ENCODE measurements at regions not wholly inside any gene's neighbourhood (a gene's known extent, or its start where the extent isn't known, plus 50 kb on each side); places are given as distances from the start of the nearest gene placed in this dataset.

DNA sequence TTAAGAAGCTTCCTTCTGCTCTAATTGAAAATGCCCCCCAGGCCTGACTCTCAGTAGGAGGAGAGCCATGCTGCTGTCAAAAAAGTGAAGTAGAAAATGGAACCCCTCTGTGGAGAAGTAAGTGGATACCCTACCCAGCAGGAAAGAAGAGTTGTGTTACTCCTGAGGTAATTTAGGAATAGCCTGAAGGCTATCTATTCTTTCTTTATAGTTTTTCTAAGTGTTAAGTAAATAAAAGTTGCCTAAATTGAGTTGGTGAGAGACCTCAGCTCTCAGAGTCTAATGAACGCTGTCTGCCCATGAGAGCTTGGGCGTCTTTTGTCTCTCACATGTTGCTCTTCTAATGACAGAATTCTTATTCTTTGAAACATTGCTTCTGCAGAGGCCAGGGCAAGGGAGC is 116.2 kb downstream of the NSUN3 start:
- TF ChIP-seq, protein P1, sequence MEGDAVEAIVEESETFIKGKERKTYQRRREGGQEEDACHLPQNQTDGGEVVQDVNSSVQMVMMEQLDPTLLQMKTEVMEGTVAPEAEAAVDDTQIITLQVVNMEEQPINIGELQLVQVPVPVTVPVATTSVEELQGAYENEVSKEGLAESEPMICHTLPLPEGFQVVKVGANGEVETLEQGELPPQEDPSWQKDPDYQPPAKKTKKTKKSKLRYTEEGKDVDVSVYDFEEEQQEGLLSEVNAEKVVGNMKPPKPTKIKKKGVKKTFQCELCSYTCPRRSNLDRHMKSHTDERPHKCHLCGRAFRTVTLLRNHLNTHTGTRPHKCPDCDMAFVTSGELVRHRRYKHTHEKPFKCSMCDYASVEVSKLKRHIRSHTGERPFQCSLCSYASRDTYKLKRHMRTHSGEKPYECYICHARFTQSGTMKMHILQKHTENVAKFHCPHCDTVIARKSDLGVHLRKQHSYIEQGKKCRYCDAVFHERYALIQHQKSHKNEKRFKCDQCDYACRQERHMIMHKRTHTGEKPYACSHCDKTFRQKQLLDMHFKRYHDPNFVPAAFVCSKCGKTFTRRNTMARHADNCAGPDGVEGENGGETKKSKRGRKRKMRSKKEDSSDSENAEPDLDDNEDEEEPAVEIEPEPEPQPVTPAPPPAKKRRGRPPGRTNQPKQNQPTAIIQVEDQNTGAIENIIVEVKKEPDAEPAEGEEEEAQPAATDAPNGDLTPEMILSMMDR (IDR thresholded peaks at IDR 0.05; ENCODE audit: insufficient read depth, low read length, poor library complexity, severe bottlenecking), result no peak
- no peak for TF ChIP-seq EZH2phosphoT487 (conservative IDR thresholded peaks at IDR 0.05; ENCODE audit: low read length)
